ENCODE measurements at regions not wholly inside any gene's neighbourhood (a gene's known extent, or its start where the extent isn't known, plus 50 kb on each side); places are given as distances from the start of the nearest gene placed in this dataset.
"Not testable (repeated sequence)": the region's sequence is repeated elsewhere in the genome, so short reads cannot be mapped to it uniquely, and the experiment has no call there.

GRCh38 chr14:98223106-98223505, 1048.9 kb downstream of the BCL11B start:
- no peak for TF ChIP-seq CTCF (IDR thresholded peaks at IDR 0.05; ENCODE audit: insufficient read depth, low read length, missing control alignments)
- no peak for DNase-seq (ENCODE audit: low read depth, low spot score)
- H3K4me3 ChIP-seq (ENCODE audit: low read depth, low read length), result no peak overlapping the region
- ChIA-PET CTCF (no interaction called here), POLR2A (no interaction called here)

GRCh38 chr14:98223710-98224109, 1048.3 kb downstream of the BCL11B start:
- POLR2A ChIA-PET; DNase-seq (ENCODE audit: low read depth, low spot score); CTCF ChIA-PET; H3K4me3 ChIP-seq (ENCODE audit: low read depth, low read length): not testable (repeated sequence)

- ChIA-PET POLR2A (no interaction called here), CTCF (no interaction called here)
- DNase-seq (ENCODE audit: low read depth, low spot score), result no peak
- no peak overlapping the region for H3K4me3 ChIP-seq (ENCODE audit: low read depth, low read length)
- TF ChIP-seq CTCF (IDR thresholded peaks at IDR 0.05; ENCODE audit: insufficient read depth, low read length, missing control alignments), result no peak
Measured at GRCh38 chr14:98226411-98226810, 1045.6 kb downstream of the BCL11B start.

GRCh38 chr14:98227000-98227726, 1044.8 kb downstream of the BCL11B start:
- POLR2A ChIA-PET, result no interaction called here
- TF ChIP-seq CTCF (IDR thresholded peaks at IDR 0.05; ENCODE audit: insufficient read depth, low read length, missing control alignments), result no peak
- CTCF ChIA-PET, result no interaction called here
- no peak overlapping the region for H3K4me3 ChIP-seq (ENCODE audit: low read depth, low read length)
- DNase-seq (ENCODE audit: low read depth, low spot score), result no peak

- POLR2A ChIA-PET, result no interaction called here
- TF ChIP-seq CTCF (IDR thresholded peaks at IDR 0.05; ENCODE audit: insufficient read depth, low read length, missing control alignments), result no peak
- no peak overlapping the region for H3K4me3 ChIP-seq (ENCODE audit: low read depth, low read length)
- no peak for DNase-seq (ENCODE audit: low read depth, low spot score)
- CTCF ChIA-PET, result no interaction called here
Measured at GRCh38 chr14:98227727-98228111, 1044.3 kb downstream of the BCL11B start.

- no peak for TF ChIP-seq CTCF (IDR thresholded peaks at IDR 0.05; ENCODE audit: insufficient read depth, low read length, missing control alignments)
- ChIA-PET POLR2A (no interaction called here), CTCF (no interaction called here)
- DNase-seq (ENCODE audit: low read depth, low spot score), result no peak
- H3K4me3 ChIP-seq (ENCODE audit: low read depth, low read length), result no peak overlapping the region
Measured at GRCh38 chr14:98229656-98230366, 1042.2 kb downstream of the BCL11B start.

- ChIA-PET POLR2A (no interaction called here), CTCF (no interaction called here)
- no peak for DNase-seq (ENCODE audit: low read depth, low spot score)
- TF ChIP-seq CTCF (IDR thresholded peaks at IDR 0.05; ENCODE audit: insufficient read depth, low read length, missing control alignments), result no peak
- H3K4me3 ChIP-seq (ENCODE audit: low read depth, low read length), result no peak overlapping the region
Measured at GRCh38 chr14:98230411-98230810, 1041.6 kb downstream of the BCL11B start.

Measured in AG04449 (cell line).